Nephron progenitor cell (in vitro differentiated cells): ENCODE measurements at regions not wholly inside any gene's neighbourhood (a gene's known extent, or its start where the extent isn't known, plus 50 kb on each side); places are given as distances from the start of the nearest gene placed in this dataset.

Source experiments
- DNase-seq: peaks from one replicate; pipeline ENCODE4 v3.0.0; 2021
- H3K27ac Mint-ChIP-seq: 2 replicates; pipeline ENCODE4 v1.8.0; 2021; ENCODE audit warnings: mild to moderate bottlenecking, moderate library complexity, mixed read lengths
- H3K27me3 Mint-ChIP-seq: 2 replicates; pipeline ENCODE4 v1.8.0; 2021; ENCODE audit warnings: mild to moderate bottlenecking, low read depth, mixed read lengths; ENCODE audit not compliant: poor library complexity
- H3K36me3 Mint-ChIP-seq: 2 replicates; pipeline ENCODE4 v1.8.0; 2021; ENCODE audit warnings: low read depth, mixed read lengths
- H3K4me1 Mint-ChIP-seq: 2 replicates; pipeline ENCODE4 v1.8.0; 2021; ENCODE audit warnings: mixed read lengths
- H3K4me3 Mint-ChIP-seq: 2 replicates; pipeline ENCODE4 v1.8.0; 2021; ENCODE audit warnings: mild to moderate bottlenecking, moderate library complexity, mixed read lengths
- H3K9me3 Mint-ChIP-seq: 2 replicates; pipeline ENCODE4 v1.8.0; 2021; ENCODE audit warnings: mild to moderate bottlenecking, moderate library complexity, mixed read lengths
- TF ChIP-seq, protein P1 (sequence below): fragments of 200-600 bp; sonication (generic); IDR thresholded peaks from 2 replicates; pipeline ENCODE4 v1.5.0; 2021; ENCODE audit warnings: antibody characterized with exemption

DNA sequence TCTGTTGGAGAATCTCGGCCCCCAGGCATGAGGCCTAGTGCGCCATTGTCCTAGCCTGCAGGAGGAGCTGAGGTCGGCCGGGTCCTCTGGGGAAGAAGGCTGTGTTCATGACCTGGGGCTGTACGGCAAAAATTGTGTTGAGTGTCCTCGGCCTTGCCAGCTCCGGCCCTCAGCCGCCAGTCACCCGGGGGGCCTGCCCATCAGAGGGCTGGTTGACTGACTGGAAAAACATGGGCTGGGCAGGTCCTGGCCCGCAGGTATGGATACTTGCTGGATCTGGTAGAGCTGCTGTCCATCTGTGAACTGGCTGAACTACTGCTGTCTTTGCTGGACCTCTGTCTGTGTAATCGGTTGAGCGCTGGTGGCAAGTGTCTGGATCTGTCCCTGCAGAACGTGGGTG lies 136.7 kb upstream of the GAS1 start:
- TF ChIP-seq, protein P1, sequence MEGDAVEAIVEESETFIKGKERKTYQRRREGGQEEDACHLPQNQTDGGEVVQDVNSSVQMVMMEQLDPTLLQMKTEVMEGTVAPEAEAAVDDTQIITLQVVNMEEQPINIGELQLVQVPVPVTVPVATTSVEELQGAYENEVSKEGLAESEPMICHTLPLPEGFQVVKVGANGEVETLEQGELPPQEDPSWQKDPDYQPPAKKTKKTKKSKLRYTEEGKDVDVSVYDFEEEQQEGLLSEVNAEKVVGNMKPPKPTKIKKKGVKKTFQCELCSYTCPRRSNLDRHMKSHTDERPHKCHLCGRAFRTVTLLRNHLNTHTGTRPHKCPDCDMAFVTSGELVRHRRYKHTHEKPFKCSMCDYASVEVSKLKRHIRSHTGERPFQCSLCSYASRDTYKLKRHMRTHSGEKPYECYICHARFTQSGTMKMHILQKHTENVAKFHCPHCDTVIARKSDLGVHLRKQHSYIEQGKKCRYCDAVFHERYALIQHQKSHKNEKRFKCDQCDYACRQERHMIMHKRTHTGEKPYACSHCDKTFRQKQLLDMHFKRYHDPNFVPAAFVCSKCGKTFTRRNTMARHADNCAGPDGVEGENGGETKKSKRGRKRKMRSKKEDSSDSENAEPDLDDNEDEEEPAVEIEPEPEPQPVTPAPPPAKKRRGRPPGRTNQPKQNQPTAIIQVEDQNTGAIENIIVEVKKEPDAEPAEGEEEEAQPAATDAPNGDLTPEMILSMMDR = no peak
- no peak for DNase-seq
- Mint-ChIP-seq H3K4me1 (peaks cover 27% of the 10 kb centered on the region), H3K27ac (no peak overlapping the region), H3K36me3 (peaks cover 26% of the 10 kb centered on the region), H3K27me3 (peaks cover 3% of the 10 kb centered on the region), H3K4me3 (no peak overlapping the region), H3K9me3 (peaks cover 48% of the 10 kb centered on the region)

- H3K4me3 Mint-ChIP-seq = no peak overlapping the region
- peaks cover 27% of the 10 kb centered on the region for H3K4me1 Mint-ChIP-seq
- peaks cover 3% of the 10 kb centered on the region for H3K27me3 Mint-ChIP-seq
- H3K27ac Mint-ChIP-seq = no peak overlapping the region
- H3K36me3 Mint-ChIP-seq = peaks cover 22% of the 10 kb centered on the region
- TF ChIP-seq, protein P1 = no peak
- H3K9me3 Mint-ChIP-seq = peaks cover 44% of the 10 kb centered on the region
- no peak for DNase-seq
These were observed 137.1 kb upstream of the GAS1 start for GRCh38 chr9:87084407-87084806.

DNA sequence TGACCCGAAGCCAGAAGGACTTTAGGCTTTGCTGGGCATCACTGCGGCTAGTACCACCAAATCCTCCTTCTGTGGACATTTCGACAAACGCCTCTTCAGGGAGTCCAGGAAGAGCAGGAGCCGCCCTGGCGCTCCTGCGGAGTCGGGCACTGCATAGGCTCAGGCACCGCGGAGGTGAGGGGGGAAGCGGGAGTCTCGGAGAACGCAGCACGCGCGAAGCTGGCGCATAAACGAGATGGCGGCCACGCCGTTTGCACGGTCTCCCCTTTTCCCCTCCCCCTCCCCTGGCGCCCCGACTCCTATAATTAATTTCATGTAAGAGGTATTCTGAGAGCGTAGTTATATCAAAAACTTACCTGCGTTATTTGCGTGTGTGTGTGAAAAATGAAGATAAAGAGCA lies 137.8 kb upstream of the GAS1 start:
- Mint-ChIP-seq H3K4me1 (peaks cover 27% of the 10 kb centered on the region), H3K9me3 (peaks cover 37% of the 10 kb centered on the region), H3K36me3 (peaks cover 15% of the 10 kb centered on the region), H3K27me3 (peaks cover 3% of the 10 kb centered on the region), H3K27ac (no peak overlapping the region), H3K4me3 (no peak overlapping the region)
- TF ChIP-seq, protein P1 = no peak
- DNase-seq = no peak

GRCh38 chr9:87085521-87085920 lies 138.2 kb upstream of the GAS1 start:
- peak overlapping the region; percentile 90 for H3K27ac Mint-ChIP-seq
- no peak overlapping the region for H3K4me3 Mint-ChIP-seq
- H3K27me3 Mint-ChIP-seq = peaks cover 3% of the 10 kb centered on the region
- TF ChIP-seq, protein P1 = no peak
- DNase-seq = no peak
- peaks cover 33% of the 10 kb centered on the region for H3K9me3 Mint-ChIP-seq
- peaks cover 11% of the 10 kb centered on the region for H3K36me3 Mint-ChIP-seq
- H3K4me1 Mint-ChIP-seq = peaks cover 27% of the 10 kb centered on the region

DNA sequence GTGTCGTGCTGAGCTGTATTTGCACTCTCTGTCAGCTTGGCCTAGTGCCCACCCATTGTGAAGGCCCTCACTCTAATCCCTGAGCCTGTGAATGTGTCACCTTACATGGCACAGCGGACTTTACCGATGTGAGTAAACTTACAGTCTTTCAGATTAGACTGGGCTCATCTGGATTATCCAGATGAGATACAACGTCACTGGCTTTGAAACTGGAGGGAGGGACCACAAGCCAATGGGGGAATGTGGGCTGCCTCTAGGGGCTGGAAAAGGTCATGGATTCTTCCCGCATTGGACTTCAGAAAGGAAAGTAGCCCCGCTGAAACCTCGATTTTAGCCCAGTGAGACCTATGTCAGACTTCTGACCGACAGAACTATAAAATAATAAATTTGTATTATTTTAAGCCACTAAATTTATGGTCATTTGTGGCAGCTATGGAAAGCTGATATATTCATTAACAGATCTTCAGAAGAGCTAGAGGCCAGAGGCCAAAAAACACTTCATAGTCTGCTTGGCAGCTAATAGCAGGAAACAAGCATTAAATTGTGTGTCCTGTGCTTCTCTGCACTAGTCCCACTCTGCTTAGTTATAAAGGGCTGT lies 139.0 kb upstream of the GAS1 start:
- Mint-ChIP-seq H3K36me3 (peaks cover 9% of the 10 kb centered on the region), H3K4me3 (no peak overlapping the region), H3K27me3 (peaks cover 3% of the 10 kb centered on the region), H3K4me1 (peaks cover 27% of the 10 kb centered on the region), H3K9me3 (peaks cover 26% of the 10 kb centered on the region), H3K27ac (peak overlapping the region; percentile 88)
- no peak for DNase-seq
- TF ChIP-seq, protein P1 = no peak

DNA sequence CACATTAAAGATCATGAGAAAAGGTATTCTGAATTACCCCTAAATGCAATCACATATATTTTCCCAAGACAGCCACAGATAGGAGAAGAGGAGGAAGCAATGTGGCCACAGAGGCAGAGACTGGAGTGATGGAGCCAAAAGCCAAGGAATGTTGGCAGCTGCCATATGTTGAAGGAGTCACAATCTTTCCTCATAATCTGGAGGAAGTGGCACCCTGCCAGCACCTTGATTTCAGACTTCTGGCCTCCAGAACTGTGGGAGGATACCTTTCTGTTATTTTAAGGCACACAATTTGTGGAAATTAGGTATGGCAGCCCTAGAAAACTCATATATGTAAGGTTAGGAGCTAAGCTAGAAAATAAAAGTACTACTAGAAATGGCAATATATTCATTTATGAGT lies 139.9 kb upstream of the GAS1 start:
- peak overlapping the region; percentile 88 for H3K27ac Mint-ChIP-seq
- no peak for DNase-seq
- H3K4me3 Mint-ChIP-seq = no peak overlapping the region
- H3K4me1 Mint-ChIP-seq = peaks cover 27% of the 10 kb centered on the region
- H3K9me3 Mint-ChIP-seq = peaks cover 21% of the 10 kb centered on the region
- H3K27me3 Mint-ChIP-seq = peaks cover 3% of the 10 kb centered on the region
- H3K36me3 Mint-ChIP-seq = peaks cover 9% of the 10 kb centered on the region
- TF ChIP-seq, protein P1 = no peak
